GM23338 (cell line): ENCODE measurements at regions not wholly inside any gene's neighbourhood (a gene's known extent, or its start where the extent isn't known, plus 50 kb on each side); places are given as distances from the start of the nearest gene placed in this dataset.
"Not testable (repeated sequence)": the region's sequence is repeated elsewhere in the genome, so short reads cannot be mapped to it uniquely, and the experiment has no call there.

Source experiments
- CREB1 ChIP-seq: fragments of 250-450 bp; sonication (Bioruptor Pico); IDR thresholded peaks from 2 replicates; pipeline ENCODE4 v1.5.0; 2020; ENCODE audit warnings: low read depth, mild to moderate bottlenecking, moderate library complexity
- CTCF ChIP-seq, 2 experiments: fragments of 200-600 bp in 1 of 2; sonication (generic) in 1 of 2; conservative IDR thresholded peaks; 2 replicates each; pipeline versions ENCODE4 v1.5.1 to v1.6.1; 2016 to 2017; ENCODE audit warnings: antibody characterized with exemption in 2 of 2, low read depth in 2 of 2, mild to moderate bottlenecking in 2 of 2, moderate library complexity in 1 of 2
- EZH2 ChIP-seq: fragments of 200-600 bp; sonication (generic); IDR thresholded peaks from one replicate; pipeline ENCODE4 v1.8.0; 2017; ENCODE audit warnings: antibody characterized with exemption, mild to moderate bottlenecking, low read depth; ENCODE audit not compliant: unreplicated experiment
- EZH2phosphoT487 ChIP-seq: fragments of 200-600 bp; sonication (generic); IDR thresholded peaks from one replicate; pipeline ENCODE4 v1.8.1; 2018; ENCODE audit warnings: antibody characterized with exemption; ENCODE audit not compliant: unreplicated experiment
- JUNB ChIP-seq: IDR thresholded peaks from one replicate; pipeline ENCODE4 v1.6.1; 2016; ENCODE audit warnings: antibody characterized with exemption; ENCODE audit not compliant: unreplicated experiment
- POLR2AphosphoS5 ChIP-seq: IDR thresholded peaks from 2 replicates; pipeline ENCODE4 v1.6.1; 2016; ENCODE audit warnings: antibody characterized with exemption, low read depth
- STAT1 ChIP-seq: IDR thresholded peaks from one replicate; pipeline ENCODE4 v1.6.1; 2016; ENCODE audit warnings: antibody characterized with exemption; ENCODE audit not compliant: unreplicated experiment
- ZNF331 ChIP-seq: fragments of 250-450 bp; sonication (Bioruptor Pico); IDR thresholded peaks from 2 replicates; pipeline ENCODE4 v1.5.0; 2020; ENCODE audit warnings: low read depth, mild to moderate bottlenecking, moderate library complexity
- ZNF462 ChIP-seq: fragments of 250-450 bp; sonication (Bioruptor Pico); IDR thresholded peaks from 2 replicates; pipeline ENCODE4 v1.5.0; 2020; ENCODE audit warnings: mild to moderate bottlenecking, moderate library complexity
- TF ChIP-seq, protein P1 (sequence below): IDR thresholded peaks from one replicate; pipeline ENCODE4 v1.6.1; 2018; ENCODE audit warnings: antibody characterized with exemption; ENCODE audit not compliant: unreplicated experiment

DNA sequence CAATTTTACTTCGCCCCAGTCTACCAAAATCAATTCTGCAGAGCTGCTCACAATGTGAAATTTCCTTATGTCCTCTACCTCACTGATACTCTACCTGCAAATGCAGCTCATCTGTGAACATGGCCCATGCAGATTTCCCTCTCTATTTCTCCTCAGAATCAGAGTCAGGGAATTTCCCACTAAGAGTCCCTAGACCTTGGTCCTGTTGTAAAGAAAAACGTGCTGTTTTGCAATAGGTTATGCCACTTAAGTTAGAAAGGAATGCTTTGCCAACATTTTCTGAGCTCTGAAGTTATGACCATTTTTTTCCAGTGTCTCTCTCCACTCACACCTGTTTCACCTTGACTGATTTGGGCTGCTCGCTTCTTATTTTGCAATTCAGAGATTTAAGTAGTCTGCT lies 524.0 kb downstream of the TTLL7 start:
- TF ChIP-seq, protein P1, sequence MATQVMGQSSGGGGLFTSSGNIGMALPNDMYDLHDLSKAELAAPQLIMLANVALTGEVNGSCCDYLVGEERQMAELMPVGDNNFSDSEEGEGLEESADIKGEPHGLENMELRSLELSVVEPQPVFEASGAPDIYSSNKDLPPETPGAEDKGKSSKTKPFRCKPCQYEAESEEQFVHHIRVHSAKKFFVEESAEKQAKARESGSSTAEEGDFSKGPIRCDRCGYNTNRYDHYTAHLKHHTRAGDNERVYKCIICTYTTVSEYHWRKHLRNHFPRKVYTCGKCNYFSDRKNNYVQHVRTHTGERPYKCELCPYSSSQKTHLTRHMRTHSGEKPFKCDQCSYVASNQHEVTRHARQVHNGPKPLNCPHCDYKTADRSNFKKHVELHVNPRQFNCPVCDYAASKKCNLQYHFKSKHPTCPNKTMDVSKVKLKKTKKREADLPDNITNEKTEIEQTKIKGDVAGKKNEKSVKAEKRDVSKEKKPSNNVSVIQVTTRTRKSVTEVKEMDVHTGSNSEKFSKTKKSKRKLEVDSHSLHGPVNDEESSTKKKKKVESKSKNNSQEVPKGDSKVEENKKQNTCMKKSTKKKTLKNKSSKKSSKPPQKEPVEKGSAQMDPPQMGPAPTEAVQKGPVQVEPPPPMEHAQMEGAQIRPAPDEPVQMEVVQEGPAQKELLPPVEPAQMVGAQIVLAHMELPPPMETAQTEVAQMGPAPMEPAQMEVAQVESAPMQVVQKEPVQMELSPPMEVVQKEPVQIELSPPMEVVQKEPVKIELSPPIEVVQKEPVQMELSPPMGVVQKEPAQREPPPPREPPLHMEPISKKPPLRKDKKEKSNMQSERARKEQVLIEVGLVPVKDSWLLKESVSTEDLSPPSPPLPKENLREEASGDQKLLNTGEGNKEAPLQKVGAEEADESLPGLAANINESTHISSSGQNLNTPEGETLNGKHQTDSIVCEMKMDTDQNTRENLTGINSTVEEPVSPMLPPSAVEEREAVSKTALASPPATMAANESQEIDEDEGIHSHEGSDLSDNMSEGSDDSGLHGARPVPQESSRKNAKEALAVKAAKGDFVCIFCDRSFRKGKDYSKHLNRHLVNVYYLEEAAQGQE = not testable (repeated sequence)
- TF ChIP-seq CTCF (conservative IDR thresholded peaks at IDR 0.05; ENCODE audit: low read depth in 2 of 2); ZNF331 (CRISPR knock-in tag); POLR2AphosphoS5; EZH2; JUNB; ZNF462; EZH2phosphoT487; CREB1; STAT1: not testable (repeated sequence)
